MCF 10A (cell line): ENCODE measurements at regions not wholly inside any gene's neighbourhood (a gene's known extent, or its start where the extent isn't known, plus 50 kb on each side); places are given as distances from the start of the nearest gene placed in this dataset.

Source experiments
- BruUV-seq: library from RNA; stranded (reverse); fragments of 400-500 nt; replicated peaks from 2 replicates; lab custom pipeline; 2021; lab: Mats Ljungman, UMichigan
- CTCF ChIA-PET: fragments of 300-600 bp; sonication (Branson Sonifier 250); formaldehyde crosslinking; extraction: SDS; loops from one replicate; lab custom pipeline; 2021; ENCODE audit warnings: antibody characterized with exemption, inconsistent platforms; lab: Yijun Ruan, JAX
- POLR2A ChIA-PET: fragments of 300-600, 350-650 bp; sonication (Branson Sonifier 250); formaldehyde crosslinking; extraction: SDS; loops from one replicate; lab custom pipeline; 2020; ENCODE audit warnings: antibody characterized with exemption, inconsistent platforms; lab: Yijun Ruan, JAX
- DNase-seq: peaks from one replicate; pipeline ENCODE4 v3.0.0-alpha.2; 2018; ENCODE audit not compliant: unreplicated experiment
- H3K27ac Mint-ChIP-seq: one replicate; pipeline ENCODE4 v1.8.0; 2022; ENCODE audit warnings: mild to moderate bottlenecking, low read depth, mixed read lengths; ENCODE audit not compliant: unreplicated experiment
- H3K27me3 Mint-ChIP-seq: one replicate; pipeline ENCODE4 v1.8.0; 2022; ENCODE audit warnings: mixed read lengths; ENCODE audit not compliant: insufficient read depth, unreplicated experiment
- H3K36me3 Mint-ChIP-seq: one replicate; pipeline ENCODE4 v1.8.0; 2022; ENCODE audit warnings: mild to moderate bottlenecking, moderate library complexity, mixed read lengths; ENCODE audit not compliant: insufficient read depth, unreplicated experiment
- H3K4me1 Mint-ChIP-seq: one replicate; pipeline ENCODE4 v1.8.0; 2022; ENCODE audit warnings: mixed read lengths; ENCODE audit not compliant: insufficient read depth, unreplicated experiment
- H3K4me3 Mint-ChIP-seq: one replicate; pipeline ENCODE4 v1.8.0; 2022; ENCODE audit warnings: mild to moderate bottlenecking, moderate library complexity, mixed read lengths; ENCODE audit not compliant: unreplicated experiment
- H3K9me3 Mint-ChIP-seq: one replicate; pipeline ENCODE4 v1.8.0; 2022; ENCODE audit warnings: mixed read lengths; ENCODE audit not compliant: unreplicated experiment
- CTCF ChIP-seq: fragments of 200-600 bp; IDR thresholded peaks from one replicate; pipeline ENCODE4 v1.8.0; 2022; ENCODE audit warnings: antibody characterized with exemption, mild to moderate bottlenecking; ENCODE audit not compliant: unreplicated experiment
- intact Hi-C: fragments of 100-400 bp; cut with micrococcal nuclease; formaldehyde crosslinking; loops from 2 replicates; pipeline ENCODE4 v1.14.1; 2022

GRCh38 chr6:90708206-90708737 is 121.4 kb upstream of the MAP3K7 start:
- ChIA-PET CTCF (no interaction called here), POLR2A (no interaction called here)
- no peak for DNase-seq
- intact Hi-C loops: no loop called here
- TF ChIP-seq CTCF: no peak
- Mint-ChIP-seq H3K27me3 (peaks cover 51% of the 10 kb centered on the region), H3K36me3 (no peaks in the 10 kb centered on the region), H3K27ac (no peak overlapping the region), H3K9me3 (no peaks in the 10 kb centered on the region), H3K4me3 (no peak overlapping the region), H3K4me1 (no peaks in the 10 kb centered on the region)
- BruUV-seq: no TSS peak

- no peak for TF ChIP-seq CTCF
- no peaks in the 10 kb centered on the region for H3K4me1 Mint-ChIP-seq
- BruUV-seq: no TSS peak
- ChIA-PET POLR2A (no interaction called here), CTCF (no interaction called here)
- DNase-seq: no peak
- intact Hi-C loops: no loop called here
- peaks cover 49% of the 10 kb centered on the region for H3K27me3 Mint-ChIP-seq
- no peaks in the 10 kb centered on the region for H3K36me3 Mint-ChIP-seq
- no peak overlapping the region for H3K4me3 Mint-ChIP-seq
- H3K27ac Mint-ChIP-seq: no peak overlapping the region
- H3K9me3 Mint-ChIP-seq: no peaks in the 10 kb centered on the region
These were observed 120.4 kb upstream of the MAP3K7 start for GRCh38 chr6:90707246-90707645.

GRCh38 chr6:90703336-90703735 is 116.5 kb upstream of the MAP3K7 start:
- no TSS peak for BruUV-seq
- POLR2A ChIA-PET: no interaction called here
- intact Hi-C loops: no loop called here
- Mint-ChIP-seq H3K9me3 (no peaks in the 10 kb centered on the region), H3K36me3 (no peaks in the 10 kb centered on the region), H3K4me3 (no peak overlapping the region), H3K27ac (no peak overlapping the region), H3K27me3 (peaks cover 40% of the 10 kb centered on the region), H3K4me1 (no peaks in the 10 kb centered on the region)
- no peak for TF ChIP-seq CTCF
- DNase-seq: no peak
- CTCF ChIA-PET: no interaction called here

- H3K4me1 Mint-ChIP-seq: no peaks in the 10 kb centered on the region
- DNase-seq: no peak
- intact Hi-C loops: no loop called here
- TF ChIP-seq CTCF: no peak
- H3K9me3 Mint-ChIP-seq: no peaks in the 10 kb centered on the region
- ChIA-PET CTCF (no interaction called here), POLR2A (no interaction called here)
- BruUV-seq: no TSS peak
- no peak overlapping the region for H3K27ac Mint-ChIP-seq
- peaks cover 37% of the 10 kb centered on the region for H3K27me3 Mint-ChIP-seq
- H3K36me3 Mint-ChIP-seq: no peaks in the 10 kb centered on the region
- H3K4me3 Mint-ChIP-seq: no peak overlapping the region
These were observed 115.1 kb upstream of the MAP3K7 start for GRCh38 chr6:90701926-90702325.
